SH-SY5Y (cell line): ENCODE measurements at regions not wholly inside any gene's neighbourhood (a gene's known extent, or its start where the extent isn't known, plus 50 kb on each side); places are given as distances from the start of the nearest gene placed in this dataset.

Source experiments
- GATA2 ChIP-seq: IDR thresholded peaks from 2 replicates; pipeline ENCODE4 v1.6.1; 2011; ENCODE audit warnings: mild to moderate bottlenecking, low read depth, low read length
- GATA3 ChIP-seq: IDR thresholded peaks from 2 replicates; pipeline ENCODE4 v1.6.1; 2011; ENCODE audit warnings: low read depth, mild to moderate bottlenecking, low read length, moderate library complexity

GRCh38 chr3:106844638-106845037 lies 532.6 kb upstream of the CCDC54 start:
- no peak for TF ChIP-seq GATA3
- no peak for TF ChIP-seq GATA2
